ENCODE measurements at regions not wholly inside any gene's neighbourhood (a gene's known extent, or its start where the extent isn't known, plus 50 kb on each side); places are given as distances from the start of the nearest gene placed in this dataset.

- peaks cover 0 to 1% (median 0%) of the 10 kb centered on the region in 3 donors for H3K27me3 Mint-ChIP-seq (ENCODE audit: low read depth in 3 of 3)
- peaks cover 0 to 2% (median 0%) of the 10 kb centered on the region in 6 donors for H3K9me3 Mint-ChIP-seq
- no peak overlapping the region for H3K27ac Mint-ChIP-seq
- H3K4me1 Mint-ChIP-seq, result no peaks in the 10 kb centered on the region
- H3K4me3 Mint-ChIP-seq, result no peak overlapping the region
- DNase-seq, result no peak
- no peaks in the 10 kb centered on the region for H3K36me3 Mint-ChIP-seq
Measured at GRCh38 chr12:41972196-41972595, 172.5 kb downstream of the GXYLT1 start.

- H3K4me3 Mint-ChIP-seq, result no peak overlapping the region
- no peaks in the 10 kb centered on the region for H3K4me1 Mint-ChIP-seq
- H3K27ac Mint-ChIP-seq, result no peak overlapping the region
- DNase-seq, result no peak
- H3K36me3 Mint-ChIP-seq, result no peaks in the 10 kb centered on the region
- peaks cover 0 to 3% (median 0%) of the 10 kb centered on the region in 3 donors for H3K27me3 Mint-ChIP-seq (ENCODE audit: low read depth in 3 of 3)
- no peaks in the 10 kb centered on the region for H3K9me3 Mint-ChIP-seq
Measured at GRCh38 chr12:41970744-41971143, 173.9 kb downstream of the GXYLT1 start.

DNA sequence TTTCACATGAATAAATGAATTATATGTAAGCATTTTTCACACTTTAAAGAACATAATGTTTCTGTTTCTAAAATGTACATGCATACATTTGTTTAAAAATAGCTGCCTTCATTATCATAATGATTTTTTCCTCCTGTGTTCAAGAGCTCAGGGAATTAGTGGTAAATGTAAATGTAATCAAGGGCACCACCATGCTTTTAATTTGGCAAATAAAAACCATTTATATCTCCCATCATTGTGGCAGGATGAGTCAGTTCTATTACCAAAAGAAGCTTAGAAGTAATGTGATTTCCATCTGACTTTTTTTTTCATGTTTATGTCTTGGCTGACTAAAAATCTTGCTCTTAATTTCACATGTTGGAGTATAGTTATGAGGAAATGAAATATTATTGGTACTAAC lies 176.1 kb downstream of the GXYLT1 start:
- no peak for DNase-seq
- no peaks in the 10 kb centered on the region for H3K9me3 Mint-ChIP-seq
- no peak overlapping the region for H3K27ac Mint-ChIP-seq
- no peak overlapping the region for H3K4me3 Mint-ChIP-seq
- peaks cover 0 to 3% (median 2%) of the 10 kb centered on the region in 3 donors for H3K27me3 Mint-ChIP-seq (ENCODE audit: low read depth in 3 of 3)
- no peaks in the 10 kb centered on the region for H3K36me3 Mint-ChIP-seq
- no peaks in the 10 kb centered on the region for H3K4me1 Mint-ChIP-seq

- no peaks in the 10 kb centered on the region for H3K9me3 Mint-ChIP-seq
- peaks cover 0 to 3% (median 2%) of the 10 kb centered on the region in 3 donors for H3K27me3 Mint-ChIP-seq (ENCODE audit: low read depth in 3 of 3)
- no peaks in the 10 kb centered on the region for H3K4me1 Mint-ChIP-seq
- H3K27ac Mint-ChIP-seq, result no peak overlapping the region
- no peak overlapping the region for H3K4me3 Mint-ChIP-seq
- no peak for DNase-seq
- H3K36me3 Mint-ChIP-seq, result no peaks in the 10 kb centered on the region
Measured at GRCh38 chr12:41967668-41968500, 176.8 kb downstream of the GXYLT1 start.

- Mint-ChIP-seq H3K27ac (no peak overlapping the region), H3K36me3 (no peaks in the 10 kb centered on the region), H3K4me1 (no peaks in the 10 kb centered on the region), H3K9me3 (no peaks in the 10 kb centered on the region), H3K4me3 (no peak overlapping the region), H3K27me3 (ENCODE audit: low read depth in 3 of 3) (peaks cover 0 to 3% (median 2%) of the 10 kb centered on the region in 3 donors)
- no peak for DNase-seq
Measured at GRCh38 chr12:41966916-41967315, 177.8 kb downstream of the GXYLT1 start.

DNA sequence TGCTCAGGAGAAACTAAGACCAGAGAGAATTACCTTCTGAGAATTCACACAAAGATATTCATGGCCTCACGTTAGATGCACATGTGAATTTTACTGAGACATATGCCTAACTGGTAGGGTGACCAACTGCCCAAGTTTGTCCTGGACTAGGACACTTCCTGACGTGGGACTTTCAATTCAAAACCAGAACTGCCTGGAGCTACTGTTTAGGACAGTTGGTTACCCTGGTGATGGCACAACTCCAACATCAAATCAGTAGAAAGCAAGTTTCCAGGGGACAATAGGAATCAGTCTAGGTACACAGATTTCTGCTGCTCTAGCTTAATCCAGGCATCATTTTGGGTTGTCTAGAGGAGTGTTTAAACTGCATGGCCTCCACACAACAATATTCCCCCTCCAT lies 178.7 kb downstream of the GXYLT1 start:
- H3K36me3 Mint-ChIP-seq, result no peaks in the 10 kb centered on the region
- no peak overlapping the region for H3K27ac Mint-ChIP-seq
- H3K4me3 Mint-ChIP-seq, result no peak overlapping the region
- no peaks in the 10 kb centered on the region for H3K4me1 Mint-ChIP-seq
- peaks cover 0 to 3% (median 2%) of the 10 kb centered on the region in 3 donors for H3K27me3 Mint-ChIP-seq (ENCODE audit: low read depth in 3 of 3)
- no peak for DNase-seq
- no peaks in the 10 kb centered on the region for H3K9me3 Mint-ChIP-seq

DNA sequence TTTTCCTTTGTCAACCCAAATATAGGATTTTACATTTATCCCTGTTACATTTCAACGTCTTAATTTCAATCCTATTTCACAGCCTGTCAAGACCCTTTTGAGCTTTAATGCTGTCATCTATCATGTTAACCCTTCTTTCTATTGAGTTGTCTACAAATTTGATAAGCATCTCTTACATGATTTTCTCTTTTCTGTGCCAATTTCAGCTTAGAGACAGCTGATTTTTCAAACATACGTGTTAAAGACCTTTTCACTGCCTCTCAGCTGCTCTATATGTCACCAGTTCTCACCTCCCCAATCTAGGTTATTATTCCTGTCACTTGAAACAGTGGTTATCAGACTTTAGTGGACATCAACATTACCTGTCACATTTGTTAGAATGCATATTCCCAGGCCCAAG lies 181.3 kb downstream of the GXYLT1 start:
- DNase-seq, result no peak
- Mint-ChIP-seq H3K27me3 (ENCODE audit: low read depth in 3 of 3) (peaks cover 0 to 3% (median 2%) of the 10 kb centered on the region in 3 donors), H3K9me3 (no peaks in the 10 kb centered on the region), H3K36me3 (no peaks in the 10 kb centered on the region), H3K4me3 (no peak overlapping the region), H3K27ac (no peak overlapping the region), H3K4me1 (no peaks in the 10 kb centered on the region)

DNA sequence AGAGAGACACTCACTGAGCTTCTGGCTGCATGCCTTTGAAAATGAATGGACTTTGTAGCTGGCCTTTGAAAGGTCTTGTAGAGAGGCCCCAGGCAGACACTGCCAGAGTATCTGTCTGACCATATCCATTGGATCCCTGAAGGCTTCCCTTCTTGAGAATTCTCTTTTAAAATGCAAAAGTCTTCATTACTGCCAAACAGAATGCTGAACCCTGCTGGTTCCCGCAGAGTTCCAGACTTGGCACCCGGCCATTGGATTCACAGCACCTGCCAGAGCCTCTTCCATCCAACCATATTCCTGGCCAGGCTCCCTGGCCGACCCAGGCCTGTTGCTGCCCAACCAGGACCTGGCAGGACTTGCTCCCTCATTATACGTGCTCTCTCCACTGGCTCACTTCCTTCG lies 182.5 kb downstream of the GXYLT1 start:
- DNase-seq, result no peak
- Mint-ChIP-seq H3K4me3 (no peak overlapping the region), H3K27ac (no peak overlapping the region), H3K4me1 (no peaks in the 10 kb centered on the region), H3K36me3 (no peaks in the 10 kb centered on the region), H3K9me3 (no peaks in the 10 kb centered on the region), H3K27me3 (ENCODE audit: low read depth in 3 of 3) (peaks cover 0 to 2% (median 2%) of the 10 kb centered on the region in 3 donors)

DNA sequence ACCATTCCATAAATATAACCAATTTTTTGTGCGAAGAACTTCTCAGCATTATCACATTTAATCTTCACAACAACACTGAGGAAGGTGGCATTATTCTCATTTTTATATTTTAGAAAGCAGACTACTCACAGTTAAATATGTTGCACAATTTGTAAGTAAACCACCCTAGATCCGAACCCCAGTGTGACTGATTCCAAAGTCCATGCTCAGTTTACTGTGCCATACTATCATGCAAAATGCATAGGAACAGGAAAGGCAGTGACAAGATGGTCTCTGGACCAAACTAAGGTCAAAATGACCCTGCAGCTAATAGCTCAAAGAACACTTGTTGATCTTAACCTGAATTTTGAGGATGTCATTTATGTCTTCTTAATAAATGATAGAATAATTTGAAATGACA lies 185.4 kb downstream of the GXYLT1 start:
- H3K27ac Mint-ChIP-seq, result no peak overlapping the region
- no peaks in the 10 kb centered on the region for H3K4me1 Mint-ChIP-seq
- DNase-seq, result no peak
- H3K4me3 Mint-ChIP-seq, result no peak overlapping the region
- H3K36me3 Mint-ChIP-seq, result no peaks in the 10 kb centered on the region
- peaks cover 0 to 2% (median 0%) of the 10 kb centered on the region in 3 donors for H3K27me3 Mint-ChIP-seq (ENCODE audit: low read depth in 3 of 3)
- no peaks in the 10 kb centered on the region for H3K9me3 Mint-ChIP-seq

- Mint-ChIP-seq H3K4me1 (no peaks in the 10 kb centered on the region), H3K36me3 (no peaks in the 10 kb centered on the region), H3K27me3 (ENCODE audit: low read depth in 3 of 3) (peaks cover 1 to 6% (median 1%) of the 10 kb centered on the region in 3 donors), H3K9me3 (no peaks in the 10 kb centered on the region), H3K4me3 (no peak overlapping the region), H3K27ac (no peak overlapping the region)
- DNase-seq, result no peak
Measured at GRCh38 chr12:41956353-41956752, 188.3 kb downstream of the GXYLT1 start.

DNA sequence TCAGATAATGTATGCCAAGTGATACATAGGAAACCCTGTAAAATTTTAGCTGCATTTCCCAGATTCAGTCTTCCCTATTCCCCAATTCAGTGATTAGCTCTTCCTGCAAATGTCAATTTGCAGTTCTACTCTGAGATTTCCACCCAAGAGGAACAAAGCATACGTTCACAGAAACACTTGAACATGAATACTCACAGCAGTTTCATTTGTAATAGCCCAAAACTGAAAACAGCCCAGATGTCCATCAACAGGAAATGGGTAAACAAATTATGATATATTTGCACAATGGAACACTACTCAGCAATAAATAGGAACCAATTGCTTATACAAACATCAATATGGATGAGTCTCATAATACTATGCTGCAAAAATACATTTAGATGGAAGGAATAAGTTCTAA lies 194.2 kb downstream of the GXYLT1 start:
- H3K27ac Mint-ChIP-seq, result no peak overlapping the region
- no peak for DNase-seq
- peaks cover 1 to 10% (median 3%) of the 10 kb centered on the region in 3 donors for H3K27me3 Mint-ChIP-seq (ENCODE audit: low read depth in 3 of 3)
- peaks cover 5 to 9% (median 8%) of the 10 kb centered on the region in 6 donors for H3K9me3 Mint-ChIP-seq
- no peak overlapping the region for H3K4me3 Mint-ChIP-seq
- H3K4me1 Mint-ChIP-seq, result no peaks in the 10 kb centered on the region
- no peaks in the 10 kb centered on the region for H3K36me3 Mint-ChIP-seq

GRCh38 chr12:41946106-41946505 lies 198.6 kb downstream of the GXYLT1 start:
- H3K36me3 Mint-ChIP-seq, result no peaks in the 10 kb centered on the region
- H3K4me3 Mint-ChIP-seq, result no peak overlapping the region
- H3K4me1 Mint-ChIP-seq, result no peaks in the 10 kb centered on the region
- no peak overlapping the region for H3K27ac Mint-ChIP-seq
- H3K27me3 Mint-ChIP-seq (ENCODE audit: low read depth in 3 of 3), result peaks cover 4 to 5% (median 5%) of the 10 kb centered on the region in 3 donors
- peaks cover 6 to 15% (median 9%) of the 10 kb centered on the region in 6 donors for H3K9me3 Mint-ChIP-seq
- no peak for DNase-seq

DNA sequence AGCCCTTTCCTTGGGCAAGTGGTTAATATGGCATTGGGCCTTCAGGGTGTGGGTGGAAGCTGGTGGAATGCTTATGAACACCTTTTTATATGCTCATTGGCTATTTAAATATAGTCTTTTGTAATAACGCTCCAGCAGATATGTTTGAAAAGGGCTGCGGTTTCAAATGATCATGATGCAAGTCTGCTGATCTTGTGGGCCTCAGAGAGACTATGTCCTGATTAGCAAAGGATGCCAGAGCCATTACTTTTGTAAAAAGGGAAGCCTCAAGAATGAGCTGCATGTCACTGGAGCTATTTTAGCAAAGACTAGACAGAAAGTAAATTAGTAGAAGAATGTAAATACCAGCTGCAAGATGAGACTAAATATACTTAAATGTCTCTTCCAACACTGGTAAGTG lies 200.5 kb downstream of the GXYLT1 start:
- H3K4me1 Mint-ChIP-seq, result no peaks in the 10 kb centered on the region
- peaks cover 6 to 15% (median 9%) of the 10 kb centered on the region in 6 donors for H3K9me3 Mint-ChIP-seq
- no peak overlapping the region for H3K4me3 Mint-ChIP-seq
- DNase-seq, result no peak
- H3K27me3 Mint-ChIP-seq (ENCODE audit: low read depth in 3 of 3), result peaks cover 4 to 5% (median 4%) of the 10 kb centered on the region in 3 donors
- H3K27ac Mint-ChIP-seq, result no peak overlapping the region
- no peaks in the 10 kb centered on the region for H3K36me3 Mint-ChIP-seq

GRCh38 chr12:41943671-41944070 lies 201.0 kb downstream of the GXYLT1 start:
- no peak for DNase-seq
- H3K4me1 Mint-ChIP-seq, result no peaks in the 10 kb centered on the region
- H3K36me3 Mint-ChIP-seq, result no peaks in the 10 kb centered on the region
- H3K9me3 Mint-ChIP-seq, result peaks cover 5 to 15% (median 9%) of the 10 kb centered on the region in 6 donors
- H3K27ac Mint-ChIP-seq, result no peak overlapping the region
- H3K27me3 Mint-ChIP-seq (ENCODE audit: low read depth in 3 of 3), result peaks cover under 1 to 5% (median 4%) of the 10 kb centered on the region in 3 donors
- H3K4me3 Mint-ChIP-seq, result no peak overlapping the region

DNA sequence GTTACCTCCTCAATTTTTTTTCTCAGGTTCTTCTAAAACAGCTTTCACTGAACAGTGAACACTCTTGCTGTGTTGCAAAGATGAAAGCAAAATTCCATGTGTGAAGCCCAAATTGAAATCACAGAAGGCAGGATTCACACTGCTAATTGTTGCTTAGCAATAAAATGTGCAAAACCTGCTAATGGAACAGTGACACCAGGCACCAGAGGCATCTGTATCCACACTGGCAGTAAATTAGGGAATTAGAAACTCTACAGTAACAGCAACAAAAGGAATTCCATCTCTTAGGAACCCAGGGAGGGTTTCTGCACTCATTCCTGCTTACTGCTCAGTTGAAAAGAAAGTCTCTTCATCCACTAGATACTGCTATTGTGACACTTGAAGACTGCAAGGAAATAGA lies 202.3 kb downstream of the GXYLT1 start:
- no peaks in the 10 kb centered on the region for H3K36me3 Mint-ChIP-seq
- H3K4me3 Mint-ChIP-seq, result no peak overlapping the region
- H3K27me3 Mint-ChIP-seq (ENCODE audit: low read depth in 3 of 3), result peaks cover 0 to 5% (median 2%) of the 10 kb centered on the region in 3 donors
- no peaks in the 10 kb centered on the region for H3K4me1 Mint-ChIP-seq
- H3K27ac Mint-ChIP-seq, result no peak overlapping the region
- no peak for DNase-seq
- H3K9me3 Mint-ChIP-seq, result peaks cover 2 to 15% (median 8%) of the 10 kb centered on the region in 6 donors
